Effector memory CD8-positive, alpha-beta T cell (primary cell): ENCODE measurements at regions not wholly inside any gene's neighbourhood (a gene's known extent, or its start where the extent isn't known, plus 50 kb on each side); places are given as distances from the start of the nearest gene placed in this dataset.
"Not testable (repeated sequence)": the region's sequence is repeated elsewhere in the genome, so short reads cannot be mapped to it uniquely, and the experiment has no call there.

Experiments used
- ATAC-seq: fragments of 150-1000 bp; cut with Tn5 transposase; replicated peaks from 2 replicates; pipeline ENCODE4 v1.10.0; 2021; ENCODE audit warnings: mild to moderate bottlenecking, moderate library complexity
- DNase-seq, 3 experiments: peaks; one replicate each; pipeline ENCODE4 v3.0.0; 2021
- H3K27ac Mint-ChIP-seq, 2 donors: one replicate each; pipeline ENCODE4 v1.8.0; 2022; ENCODE audit warnings: mild to moderate bottlenecking in 2 of 2, mixed read lengths in 2 of 2, moderate library complexity in 2 of 2
- H3K27me3 Mint-ChIP-seq, 2 donors: one replicate each; pipeline ENCODE4 v1.8.0; 2022; ENCODE audit warnings: mixed read lengths in 2 of 2
- H3K36me3 Mint-ChIP-seq: one replicate; pipeline ENCODE4 v1.8.0; 2022; ENCODE audit warnings: mild to moderate bottlenecking, moderate library complexity, mixed read lengths; ENCODE audit not compliant: insufficient read depth
- H3K4me1 Mint-ChIP-seq, 2 donors: one replicate each; pipeline ENCODE4 v1.8.0; 2022; ENCODE audit warnings: low read depth in 2 of 2, mixed read lengths in 2 of 2
- H3K4me3 Mint-ChIP-seq, 2 donors: one replicate each; pipeline ENCODE4 v1.8.0; 2022; ENCODE audit warnings: mild to moderate bottlenecking in 2 of 2, mixed read lengths in 2 of 2, moderate library complexity in 2 of 2
- H3K9me3 Mint-ChIP-seq, 2 donors: one replicate each; pipeline ENCODE4 v1.8.0; 2022; ENCODE audit warnings: mixed read lengths in 2 of 2

DNA sequence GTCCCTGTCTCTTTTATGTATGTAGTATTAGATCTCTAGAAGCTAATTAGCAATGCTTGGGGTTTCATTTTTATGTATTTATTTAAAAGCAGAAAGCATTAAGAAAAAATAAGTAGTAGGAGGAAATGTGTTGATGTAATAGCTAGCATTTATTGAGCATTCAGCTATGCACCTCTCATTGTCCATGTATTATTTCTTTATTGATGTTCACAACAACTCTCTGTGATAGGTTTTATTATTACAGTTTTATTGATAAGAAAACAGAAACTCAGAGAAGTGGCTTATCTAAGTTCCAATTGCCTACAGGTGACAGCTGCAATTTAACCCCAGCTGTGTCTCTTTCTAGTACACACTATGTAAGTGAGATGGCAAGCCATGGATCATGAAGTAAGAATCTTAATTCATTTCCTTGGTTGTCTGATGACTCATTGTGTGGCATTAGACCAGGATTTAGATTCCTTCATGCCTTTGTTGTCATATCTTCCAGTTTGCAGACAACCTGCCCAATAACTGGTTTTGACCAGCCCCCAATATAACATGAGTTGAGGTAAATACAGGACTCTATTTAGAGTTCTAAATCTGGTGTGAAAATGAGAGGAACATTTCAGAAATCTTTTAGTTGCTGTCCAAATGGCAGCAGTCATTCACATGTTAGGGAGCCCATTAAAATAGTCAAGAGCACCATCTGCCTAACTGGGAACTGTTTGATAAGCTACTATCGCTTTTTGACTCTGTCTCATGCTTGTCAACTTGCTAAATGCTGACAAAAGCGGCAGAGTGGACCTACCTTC is 170.8 kb upstream of the PHACTR1 start:
- DNase-seq, result no peak
- no peak for ATAC-seq
- H3K36me3 Mint-ChIP-seq, result no peaks in the 10 kb centered on the region

DNA sequence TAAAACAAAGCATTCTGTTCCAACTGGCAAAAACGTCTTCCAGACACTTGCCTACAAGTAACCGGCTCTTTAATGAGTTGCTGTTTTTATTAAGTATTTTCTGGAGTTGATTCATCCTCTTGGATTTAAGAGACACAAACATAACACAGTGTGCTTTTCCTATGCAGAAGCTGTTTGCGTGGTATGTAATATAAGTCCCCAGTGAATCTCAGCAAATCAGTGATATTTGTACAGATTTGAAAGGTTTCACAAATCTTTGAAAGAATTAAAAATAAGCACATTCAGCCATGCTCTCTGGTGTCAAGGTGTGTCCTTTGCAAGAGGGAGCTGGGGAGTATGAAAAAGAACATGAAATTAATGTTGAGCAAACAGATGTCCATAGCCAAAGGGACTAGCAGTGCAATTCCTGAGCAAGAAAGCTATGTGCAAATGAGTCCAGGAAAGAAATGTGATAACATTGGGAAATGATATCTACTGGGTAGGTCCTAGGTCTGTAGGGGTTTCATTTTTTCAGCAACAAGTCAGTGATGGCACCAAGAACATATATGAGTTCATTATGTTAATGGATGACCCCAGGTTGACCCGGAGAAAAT is 170.1 kb upstream of the PHACTR1 start:
- H3K27ac Mint-ChIP-seq, result no peak overlapping the region
- no peak overlapping the region for H3K4me3 Mint-ChIP-seq
- peaks cover 0 to 4% of the 10 kb centered on the region in 2 donors for H3K9me3 Mint-ChIP-seq
- no peaks in the 10 kb centered on the region for H3K4me1 Mint-ChIP-seq
- no peak for DNase-seq
- no peak for ATAC-seq
- H3K36me3 Mint-ChIP-seq, result no peaks in the 10 kb centered on the region
- H3K27me3 Mint-ChIP-seq, result no peaks in the 10 kb centered on the region

More for the DNA sequence above, 170.8 kb upstream of the PHACTR1 start:
- Mint-ChIP-seq H3K27me3 (no peaks in the 10 kb centered on the region), H3K9me3 (peaks cover 0 to 4% of the 10 kb centered on the region in 2 donors), H3K4me3 (no peak overlapping the region), H3K27ac (no peak overlapping the region), H3K4me1 (no peaks in the 10 kb centered on the region)

DNA sequence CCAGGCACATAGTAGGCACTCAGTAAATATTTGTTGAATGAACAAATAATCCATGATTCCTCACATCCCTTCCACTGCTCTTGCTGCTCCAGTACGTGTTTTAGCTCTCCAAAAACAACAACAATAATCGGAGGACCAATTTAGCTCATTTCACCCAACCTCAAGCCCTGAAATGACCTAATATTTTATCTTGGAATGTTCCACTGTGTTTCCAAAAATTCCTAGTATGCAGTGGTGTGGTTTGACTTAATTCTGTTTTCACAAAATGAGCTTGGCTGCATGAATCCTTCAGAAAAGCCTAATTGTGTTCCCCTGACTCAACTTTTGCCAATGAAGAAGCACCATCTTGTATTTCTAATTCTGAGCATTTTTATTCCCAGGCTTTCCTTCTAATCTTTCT is 168.0 kb upstream of the PHACTR1 start:
- Mint-ChIP-seq H3K4me1 (no peaks in the 10 kb centered on the region), H3K36me3 (no peaks in the 10 kb centered on the region), H3K9me3 (peaks cover 0 to 4% of the 10 kb centered on the region in 2 donors), H3K4me3 (no peak overlapping the region), H3K27me3 (no peaks in the 10 kb centered on the region), H3K27ac (no peak overlapping the region)
- DNase-seq, result no peak
- ATAC-seq, result no peak

DNA sequence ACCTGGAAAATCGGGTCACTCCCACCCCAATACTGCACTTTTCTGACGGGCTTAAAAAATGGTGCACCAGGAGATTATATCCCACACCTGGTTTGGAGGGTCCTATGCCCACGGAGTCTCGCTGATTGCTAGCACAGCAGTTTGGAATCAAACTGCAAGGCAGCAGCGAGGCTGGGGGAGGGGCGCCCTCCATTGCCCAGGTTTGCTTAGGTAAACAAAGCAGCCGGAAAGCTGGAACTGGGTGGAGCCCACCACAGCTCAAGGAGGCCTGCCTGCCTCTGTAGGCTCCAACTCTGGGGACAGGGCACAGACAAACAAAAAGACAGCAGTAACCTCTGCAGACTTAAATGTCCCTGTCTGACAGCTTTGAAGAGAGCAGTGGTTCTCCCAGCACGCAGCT is 167.1 kb upstream of the PHACTR1 start:
- not testable (repeated sequence) for H3K27me3 Mint-ChIP-seq, H3K27ac Mint-ChIP-seq, H3K4me3 Mint-ChIP-seq, ATAC-seq, H3K9me3 Mint-ChIP-seq, H3K4me1 Mint-ChIP-seq, DNase-seq, H3K36me3 Mint-ChIP-seq

DNA sequence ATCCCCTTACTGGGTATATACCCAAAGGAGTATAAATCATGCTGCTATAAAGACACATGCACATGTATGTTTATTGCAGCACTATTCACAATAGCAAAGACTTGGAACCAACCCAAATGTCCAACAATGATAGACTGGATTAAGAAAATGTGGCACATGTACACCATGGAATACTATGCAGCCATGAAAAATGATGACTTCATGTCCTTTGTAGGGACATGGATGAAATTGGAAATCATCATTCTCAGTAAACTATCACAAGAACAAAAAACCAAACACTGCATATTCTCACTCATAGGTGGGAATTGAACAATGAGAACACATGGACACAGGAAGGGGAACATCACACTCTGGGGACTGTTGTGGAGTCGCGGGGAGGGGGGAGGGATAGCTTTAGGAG is 161.7 kb upstream of the PHACTR1 start:
- not testable (repeated sequence) for DNase-seq, H3K36me3 Mint-ChIP-seq, H3K4me1 Mint-ChIP-seq, H3K27ac Mint-ChIP-seq, H3K9me3 Mint-ChIP-seq, H3K4me3 Mint-ChIP-seq, ATAC-seq
- H3K27me3 Mint-ChIP-seq, result peaks cover 0 to 10% of the 10 kb centered on the region in 2 donors

DNA sequence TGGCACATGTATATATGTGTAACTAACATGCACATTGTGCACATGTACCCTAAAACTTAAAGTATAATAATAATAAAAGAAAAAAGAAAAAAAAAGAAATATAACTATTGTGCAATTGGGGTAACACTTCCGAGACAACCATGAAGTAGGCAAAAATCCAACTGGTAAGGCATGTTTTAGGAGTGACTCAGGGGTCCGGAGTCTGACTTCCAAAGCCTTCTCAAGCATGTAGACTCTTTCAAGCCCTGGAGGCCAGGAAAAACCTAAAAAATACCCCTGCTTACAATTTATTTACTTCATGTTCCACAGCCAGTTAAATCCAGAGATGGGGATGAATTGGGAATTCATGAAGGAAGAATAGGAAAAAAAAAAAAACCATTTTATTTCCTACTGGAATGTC is 161.3 kb upstream of the PHACTR1 start:
- DNase-seq, result no peak
- Mint-ChIP-seq H3K9me3 (peaks cover 0 to 2% of the 10 kb centered on the region in 2 donors), H3K36me3 (no peaks in the 10 kb centered on the region), H3K27me3 (peaks cover 0 to 15% of the 10 kb centered on the region in 2 donors), H3K27ac (no peak overlapping the region), H3K4me3 (no peak overlapping the region), H3K4me1 (no peaks in the 10 kb centered on the region)
- no peak for ATAC-seq

DNA sequence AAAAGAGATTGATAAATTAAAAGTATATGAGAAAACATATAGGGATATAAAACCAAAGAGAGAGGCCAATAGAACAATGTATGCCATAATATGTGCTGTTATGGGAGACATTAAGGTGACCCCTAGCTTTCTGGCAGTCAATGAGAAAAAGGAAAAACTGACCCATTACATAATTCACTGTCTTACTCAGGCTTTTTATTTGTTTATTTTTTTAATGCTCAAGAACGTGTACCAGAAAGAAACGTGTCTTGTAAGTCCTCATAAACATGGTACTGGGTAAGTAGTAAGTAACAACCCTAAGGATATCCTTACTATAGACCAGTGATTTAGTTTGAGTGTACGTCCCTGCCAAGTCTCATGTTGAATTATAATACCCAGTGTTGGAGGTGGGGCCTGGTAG is 160.8 kb upstream of the PHACTR1 start:
- no peak for ATAC-seq
- H3K27ac Mint-ChIP-seq, result no peak overlapping the region
- peaks cover 0 to 20% of the 10 kb centered on the region in 2 donors for H3K27me3 Mint-ChIP-seq
- no peaks in the 10 kb centered on the region for H3K36me3 Mint-ChIP-seq
- H3K9me3 Mint-ChIP-seq, result peaks cover 2 to 5% of the 10 kb centered on the region in 2 donors
- H3K4me1 Mint-ChIP-seq, result no peaks in the 10 kb centered on the region
- no peak for DNase-seq
- no peak overlapping the region for H3K4me3 Mint-ChIP-seq

DNA sequence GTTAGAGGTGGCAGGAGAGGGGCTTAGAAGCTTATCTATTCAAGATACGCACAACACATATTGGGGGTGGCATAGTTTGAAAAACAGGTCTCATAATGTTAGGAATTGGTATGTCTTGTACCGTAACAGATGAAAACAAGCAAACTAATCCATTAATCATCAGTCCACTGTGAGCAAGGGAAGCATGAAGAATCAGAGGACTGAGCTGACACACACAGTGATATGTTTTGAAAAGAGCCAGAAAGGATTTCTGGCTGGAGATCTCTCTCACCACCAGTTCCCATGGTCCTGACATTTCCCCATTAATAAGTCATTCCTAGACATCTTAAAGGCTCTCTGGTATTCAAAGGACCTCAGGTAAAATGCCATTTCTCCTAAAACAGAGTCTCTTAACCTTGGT is 158.8 kb upstream of the PHACTR1 start:
- no peaks in the 10 kb centered on the region for H3K36me3 Mint-ChIP-seq
- H3K4me1 Mint-ChIP-seq, result no peaks in the 10 kb centered on the region
- no peak overlapping the region for H3K27ac Mint-ChIP-seq
- no peak overlapping the region for H3K4me3 Mint-ChIP-seq
- ATAC-seq (no peak), DNase-seq (no peak)
- peaks cover 4 to 13% of the 10 kb centered on the region in 2 donors for H3K9me3 Mint-ChIP-seq
- H3K27me3 Mint-ChIP-seq, result peaks cover 0 to 23% of the 10 kb centered on the region in 2 donors

DNA sequence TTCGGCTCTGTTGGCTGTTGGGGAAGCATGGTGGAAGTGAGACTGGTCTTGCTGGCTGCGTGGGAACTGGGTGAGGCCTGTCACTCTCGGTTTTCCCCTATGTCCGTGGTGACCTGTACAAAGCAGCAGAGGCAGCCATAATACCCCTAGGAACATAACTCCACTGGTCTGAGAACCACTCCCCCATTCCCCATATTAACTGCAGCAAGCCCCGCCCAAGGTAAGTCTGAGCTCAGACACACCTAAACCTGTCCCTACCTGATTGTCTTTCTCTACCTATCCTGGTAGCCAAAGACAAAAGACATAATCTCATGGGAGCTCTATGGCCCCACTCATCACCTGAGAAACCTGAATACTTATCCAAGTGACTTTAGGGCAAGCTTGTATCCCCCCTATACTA is 156.3 kb upstream of the PHACTR1 start:
- DNase-seq (no peak), ATAC-seq (no peak)
- Mint-ChIP-seq H3K27ac (no peak overlapping the region), H3K4me3 (no peak overlapping the region), H3K4me1 (no peaks in the 10 kb centered on the region), H3K36me3 (no peaks in the 10 kb centered on the region), H3K27me3 (peaks cover 0 to 23% of the 10 kb centered on the region in 2 donors), H3K9me3 (peaks cover 4 to 22% of the 10 kb centered on the region in 2 donors)

DNA sequence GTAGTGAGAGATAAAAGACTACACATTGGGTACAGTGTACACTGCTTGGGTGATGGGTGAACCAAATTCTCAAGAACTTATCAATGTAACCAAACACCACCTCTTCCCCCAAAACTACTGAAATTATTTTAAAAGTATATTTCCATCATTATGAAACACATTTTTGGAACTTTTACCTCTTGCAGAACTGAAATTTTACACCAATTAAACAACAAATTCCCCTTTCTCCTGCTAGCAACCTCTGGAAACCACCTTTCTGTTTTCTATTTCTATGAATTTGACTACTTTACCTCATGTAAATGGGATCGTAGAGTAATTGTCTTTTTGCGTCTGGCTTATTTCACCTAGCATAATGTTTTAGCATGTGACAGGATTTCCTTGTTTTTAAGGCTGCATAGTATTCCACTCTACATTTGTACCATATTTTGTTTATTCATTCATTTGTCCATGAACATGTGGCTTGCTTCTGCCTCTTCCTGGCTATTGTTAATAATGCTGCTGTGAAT is 149.9 kb upstream of the PHACTR1 start:
- Mint-ChIP-seq H3K27ac (no peak overlapping the region), H3K4me3 (no peak overlapping the region), H3K27me3 (no peaks in the 10 kb centered on the region), H3K4me1 (no peaks in the 10 kb centered on the region), H3K36me3 (no peaks in the 10 kb centered on the region), H3K9me3 (peaks cover 3 to 13% of the 10 kb centered on the region in 2 donors)
- ATAC-seq (no peak), DNase-seq (no peak)

DNA sequence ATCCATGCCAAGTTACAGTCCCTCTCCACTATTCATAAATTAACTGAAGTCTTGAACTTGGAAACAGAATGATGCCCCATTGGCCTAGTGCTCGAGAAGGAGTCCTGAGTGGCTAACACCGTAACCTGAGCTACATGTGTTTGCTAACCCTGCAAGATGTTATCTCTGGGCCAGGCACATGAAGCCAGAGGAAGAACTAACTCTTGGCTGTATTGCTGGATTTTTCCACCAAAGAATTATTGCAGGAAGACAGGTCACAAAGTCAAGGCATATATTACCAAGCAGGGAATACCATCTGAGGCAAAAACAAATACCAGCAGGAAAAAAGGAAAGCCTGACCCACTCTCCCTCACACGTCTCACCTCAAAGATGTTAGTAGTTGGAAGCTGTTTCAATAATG is 148.9 kb upstream of the PHACTR1 start:
- Mint-ChIP-seq H3K36me3 (no peaks in the 10 kb centered on the region), H3K27me3 (no peaks in the 10 kb centered on the region), H3K4me3 (no peak overlapping the region), H3K9me3 (peaks cover 2 to 10% of the 10 kb centered on the region in 2 donors), H3K27ac (no peak overlapping the region), H3K4me1 (no peaks in the 10 kb centered on the region)
- ATAC-seq (no peak), DNase-seq (no peak)

DNA sequence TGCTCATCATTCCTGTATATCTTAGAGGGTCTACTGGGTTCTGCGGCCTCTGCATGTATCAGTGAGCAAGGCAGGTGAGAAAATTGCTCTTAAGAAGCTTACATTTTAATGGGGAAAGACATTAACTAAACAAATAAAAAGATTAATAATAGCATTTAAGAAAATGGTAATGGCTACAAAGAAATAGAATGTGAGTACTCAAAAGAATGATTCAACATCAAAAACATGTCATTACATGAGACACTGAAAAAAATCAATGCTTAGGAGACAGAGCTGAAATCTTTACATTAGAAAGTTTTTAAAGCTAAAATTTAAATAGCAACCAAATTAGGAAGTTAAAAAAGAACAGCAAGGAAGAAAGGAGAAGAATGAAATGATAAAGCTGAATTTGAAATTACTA is 146.9 kb upstream of the PHACTR1 start:
- Mint-ChIP-seq H3K27ac (no peak overlapping the region), H3K36me3 (no peaks in the 10 kb centered on the region), H3K9me3 (peaks cover 0 to 2% of the 10 kb centered on the region in 2 donors), H3K27me3 (peaks cover 0 to 1% of the 10 kb centered on the region in 2 donors), H3K4me3 (no peak overlapping the region), H3K4me1 (no peaks in the 10 kb centered on the region)
- ATAC-seq (no peak), DNase-seq (no peak)

DNA sequence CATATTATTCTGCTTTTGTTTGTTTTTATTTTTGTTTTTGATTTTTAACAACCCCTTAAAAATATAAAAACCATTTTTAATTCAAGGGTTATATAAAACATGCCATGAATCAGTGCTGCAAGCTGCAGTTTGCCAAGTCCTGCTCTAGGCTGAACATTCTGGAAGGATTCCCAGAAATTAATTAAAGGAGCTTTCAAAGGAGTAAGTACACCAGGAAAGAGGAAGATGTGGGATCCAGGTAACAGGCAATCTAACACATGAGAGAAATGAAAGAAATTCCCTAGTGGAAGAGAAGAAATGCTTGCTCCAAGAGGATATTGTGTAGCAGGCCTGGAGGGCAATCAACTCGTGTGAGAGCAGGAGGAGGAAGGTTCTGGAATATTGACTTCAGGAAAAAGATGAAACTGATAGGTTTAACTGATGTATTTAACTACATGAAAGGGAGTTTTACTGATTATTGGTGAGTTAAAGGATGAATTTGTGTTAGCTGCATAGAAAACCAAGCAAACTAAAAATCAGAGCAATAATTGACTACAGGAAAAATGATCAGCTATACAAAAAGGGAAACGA is 146.0 kb upstream of the PHACTR1 start:
- Mint-ChIP-seq H3K27me3 (peaks cover 0 to 10% of the 10 kb centered on the region in 2 donors), H3K36me3 (no peaks in the 10 kb centered on the region), H3K4me1 (no peaks in the 10 kb centered on the region), H3K27ac (no peak overlapping the region), H3K4me3 (no peak overlapping the region), H3K9me3 (peaks cover 0 to under 1% of the 10 kb centered on the region in 2 donors)
- DNase-seq (no peak), ATAC-seq (no peak)
